ENCODE measurements at regions not wholly inside any gene's neighbourhood (a gene's known extent, or its start where the extent isn't known, plus 50 kb on each side); places are given as distances from the start of the nearest gene placed in this dataset.

GRCh38 chr12:118778077-118778476 lies 203.3 kb upstream of the SRRM4 start:
- no peak for TF ChIP-seq ZNF317 (CRISPR knock-in tag; IDR thresholded peaks at IDR 0.05; ENCODE audit: borderline replicate concordance, low read depth)
- TF ChIP-seq EMX1 (CRISPR knock-in tag; IDR thresholded peaks at IDR 0.05) = no peak
- TF ChIP-seq, protein P1, sequence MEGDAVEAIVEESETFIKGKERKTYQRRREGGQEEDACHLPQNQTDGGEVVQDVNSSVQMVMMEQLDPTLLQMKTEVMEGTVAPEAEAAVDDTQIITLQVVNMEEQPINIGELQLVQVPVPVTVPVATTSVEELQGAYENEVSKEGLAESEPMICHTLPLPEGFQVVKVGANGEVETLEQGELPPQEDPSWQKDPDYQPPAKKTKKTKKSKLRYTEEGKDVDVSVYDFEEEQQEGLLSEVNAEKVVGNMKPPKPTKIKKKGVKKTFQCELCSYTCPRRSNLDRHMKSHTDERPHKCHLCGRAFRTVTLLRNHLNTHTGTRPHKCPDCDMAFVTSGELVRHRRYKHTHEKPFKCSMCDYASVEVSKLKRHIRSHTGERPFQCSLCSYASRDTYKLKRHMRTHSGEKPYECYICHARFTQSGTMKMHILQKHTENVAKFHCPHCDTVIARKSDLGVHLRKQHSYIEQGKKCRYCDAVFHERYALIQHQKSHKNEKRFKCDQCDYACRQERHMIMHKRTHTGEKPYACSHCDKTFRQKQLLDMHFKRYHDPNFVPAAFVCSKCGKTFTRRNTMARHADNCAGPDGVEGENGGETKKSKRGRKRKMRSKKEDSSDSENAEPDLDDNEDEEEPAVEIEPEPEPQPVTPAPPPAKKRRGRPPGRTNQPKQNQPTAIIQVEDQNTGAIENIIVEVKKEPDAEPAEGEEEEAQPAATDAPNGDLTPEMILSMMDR (IDR thresholded peaks at IDR 0.05) = no peak
- no peak for TF ChIP-seq USF2 (CRISPR knock-in tag; IDR thresholded peaks at IDR 0.05)
- no peak for TF ChIP-seq CREB1 (CRISPR knock-in tag; IDR thresholded peaks at IDR 0.05)
- no peak for TF ChIP-seq AFF4 (CRISPR knock-in tag; IDR thresholded peaks at IDR 0.05; ENCODE audit: borderline replicate concordance)
- no peak for TF ChIP-seq ZNF416 (CRISPR knock-in tag; IDR thresholded peaks at IDR 0.05)
- TF ChIP-seq SMAD3 (CRISPR knock-in tag; IDR thresholded peaks at IDR 0.05; ENCODE audit: borderline replicate concordance) = no peak
- no peak for TF ChIP-seq PREB (CRISPR knock-in tag; IDR thresholded peaks at IDR 0.05; ENCODE audit: borderline replicate concordance)
- no peak for TF ChIP-seq ZNF396 (CRISPR knock-in tag; IDR thresholded peaks at IDR 0.05; ENCODE audit: borderline replicate concordance)
- no peak for TF ChIP-seq TEAD4 (CRISPR knock-in tag; IDR thresholded peaks at IDR 0.05)
- no peak for TF ChIP-seq TP53 (CRISPR knock-in tag; IDR thresholded peaks at IDR 0.05)
